ENCODE measurements at regions not wholly inside any gene's neighbourhood (a gene's known extent, or its start where the extent isn't known, plus 50 kb on each side); places are given as distances from the start of the nearest gene placed in this dataset.

DNA sequence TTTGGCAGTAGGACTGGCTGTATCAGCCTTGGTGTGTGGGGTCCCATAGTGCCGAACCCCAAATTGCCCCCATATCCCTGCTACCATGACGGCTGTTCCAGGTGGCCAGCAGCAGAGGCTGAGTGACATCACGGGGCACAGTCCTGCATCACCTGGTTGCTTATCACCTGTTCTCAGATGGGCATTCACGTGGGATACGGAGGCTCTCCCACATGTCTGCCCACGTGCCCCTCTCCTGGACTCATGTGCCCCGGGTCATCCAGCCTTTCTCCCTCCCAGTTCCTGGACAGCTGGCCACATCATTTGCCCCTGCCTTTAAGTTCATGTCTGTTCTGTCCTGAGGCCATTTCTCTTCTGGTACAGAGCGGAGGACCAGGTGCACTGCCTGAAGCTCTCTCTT lies 431.0 kb upstream of the B3GAT1 start:
- TF ChIP-seq, protein P1, sequence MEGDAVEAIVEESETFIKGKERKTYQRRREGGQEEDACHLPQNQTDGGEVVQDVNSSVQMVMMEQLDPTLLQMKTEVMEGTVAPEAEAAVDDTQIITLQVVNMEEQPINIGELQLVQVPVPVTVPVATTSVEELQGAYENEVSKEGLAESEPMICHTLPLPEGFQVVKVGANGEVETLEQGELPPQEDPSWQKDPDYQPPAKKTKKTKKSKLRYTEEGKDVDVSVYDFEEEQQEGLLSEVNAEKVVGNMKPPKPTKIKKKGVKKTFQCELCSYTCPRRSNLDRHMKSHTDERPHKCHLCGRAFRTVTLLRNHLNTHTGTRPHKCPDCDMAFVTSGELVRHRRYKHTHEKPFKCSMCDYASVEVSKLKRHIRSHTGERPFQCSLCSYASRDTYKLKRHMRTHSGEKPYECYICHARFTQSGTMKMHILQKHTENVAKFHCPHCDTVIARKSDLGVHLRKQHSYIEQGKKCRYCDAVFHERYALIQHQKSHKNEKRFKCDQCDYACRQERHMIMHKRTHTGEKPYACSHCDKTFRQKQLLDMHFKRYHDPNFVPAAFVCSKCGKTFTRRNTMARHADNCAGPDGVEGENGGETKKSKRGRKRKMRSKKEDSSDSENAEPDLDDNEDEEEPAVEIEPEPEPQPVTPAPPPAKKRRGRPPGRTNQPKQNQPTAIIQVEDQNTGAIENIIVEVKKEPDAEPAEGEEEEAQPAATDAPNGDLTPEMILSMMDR (IDR thresholded peaks at IDR 0.05) = no peak
- no peak for TF ChIP-seq POLR2A (IDR thresholded peaks at IDR 0.05)

All from uterus (tissue), 2 donors.